SK-N-SH (cell line): ENCODE measurements at regions not wholly inside any gene's neighbourhood (a gene's known extent, or its start where the extent isn't known, plus 50 kb on each side); places are given as distances from the start of the nearest gene placed in this dataset.

Source experiments
- CTCF ChIA-PET: fragments of 300-600, 350-600 bp; formaldehyde crosslinking; extraction: SDS; loops from one replicate; lab custom pipeline; 2021; lab: Yijun Ruan, JAX
- POLR2A ChIA-PET: fragments of 350-600 bp; sonication (Branson Sonifier 250); formaldehyde crosslinking; extraction: SDS; loops from one replicate; lab custom pipeline; 2020; ENCODE audit warnings: antibody characterized with exemption, inconsistent platforms; lab: Yijun Ruan, JAX
- DNase-seq: peaks from one replicate; pipeline ENCODE4 v3.0.0; 2012
- H2AFZ ChIP-seq: fragments of 200-600 bp; sonication (generic); 2 replicates; pipeline ENCODE4 v1.8.1; 2016; ENCODE audit warnings: antibody characterized with exemption, mild to moderate bottlenecking, low read depth
- H3F3A ChIP-seq: fragments of 200-600 bp; sonication (generic); replicated peaks from 2 replicates; pipeline ENCODE3; 2016; ENCODE audit warnings: antibody characterized with exemption, mild to moderate bottlenecking; ENCODE audit not compliant: insufficient read depth
- H3K27ac ChIP-seq, 2 experiments: fragments of 200-500 bp in 1 of 2; fragments of 200-600 bp in 1 of 2; sonication (Bioruptor generic) in 1 of 2; sonication (generic), shearing (Covaris generic) in 1 of 2; 2 replicates each; pipeline versions ENCODE4 v1.5.1 to v1.6.1; 2014 to 2016; ENCODE audit warnings: low read depth in 2 of 2, inconsistent platforms in 1 of 2, low read length in 1 of 2, mild to moderate bottlenecking in 1 of 2, mixed read lengths in 1 of 2
- H3K27me3 ChIP-seq: fragments of 200-600 bp; sonication (generic), shearing (Covaris generic); 2 replicates; pipeline ENCODE4 v1.6.1; 2016; ENCODE audit warnings: mixed run types; ENCODE audit not compliant: insufficient read depth
- H3K36me3 ChIP-seq, 2 experiments: fragments of 200-500 bp in 1 of 2; fragments of 200-600 bp in 1 of 2; sonication (Bioruptor generic) in 1 of 2; sonication (generic) in 1 of 2; replicated peaks in 1 of 2; 2 replicates each; pipeline versions ENCODE3 to v1.5.1; 2014 to 2016; ENCODE audit warnings: low read length in 1 of 2, mild to moderate bottlenecking in 1 of 2; ENCODE audit not compliant: insufficient read depth in 2 of 2, control insufficient read depth in 1 of 2
- H3K4me1 ChIP-seq, 2 experiments: fragments of 200-500 bp in 1 of 2; fragments of 200-600 bp in 1 of 2; sonication (Bioruptor generic) in 1 of 2; sonication (generic), shearing (Covaris generic) in 1 of 2; 2 replicates each; pipeline versions ENCODE4 v1.5.1 to v1.6.1; 2014 to 2016; ENCODE audit warnings: low read depth in 1 of 2, low read length in 1 of 2, mixed run types in 1 of 2; ENCODE audit not compliant: insufficient read depth in 2 of 2, control insufficient read depth in 1 of 2
- H3K4me2 ChIP-seq: fragments of 200-600 bp; sonication (generic), shearing (Covaris generic); 2 replicates; pipeline ENCODE4 v1.6.1; 2017; ENCODE audit warnings: mixed run types
- H3K4me3 ChIP-seq, 2 experiments: fragments of 200-500 bp in 1 of 2; fragments of 200-600 bp in 1 of 2; sonication (Bioruptor generic) in 1 of 2; sonication (generic), shearing (Covaris generic) in 1 of 2; 2 replicates each; pipeline versions ENCODE4 v1.5.1 to v1.8.1; 2014 to 2016; ENCODE audit warnings: low read depth in 2 of 2, inconsistent platforms in 1 of 2, low read length in 1 of 2, mild to moderate bottlenecking in 1 of 2, mixed read lengths in 1 of 2, moderate library complexity in 1 of 2
- H3K79me2 ChIP-seq: fragments of 200-600 bp; sonication (generic); 2 replicates; pipeline ENCODE4 v1.8.1; 2017; ENCODE audit warnings: mild to moderate bottlenecking; ENCODE audit not compliant: insufficient read depth
- H3K9ac ChIP-seq: fragments of 200-600 bp; sonication (generic); 2 replicates; pipeline ENCODE4 v1.6.1; 2017; ENCODE audit warnings: mixed run types
- H3K9me2 ChIP-seq: fragments of 200-600 bp; sonication (generic); 2 replicates; pipeline ENCODE4 v1.6.1; 2017; ENCODE audit warnings: mixed run types
- H3K9me3 ChIP-seq: fragments of 200-600 bp; sonication (generic); 2 replicates; pipeline ENCODE4 v1.6.1; 2017; ENCODE audit warnings: mixed run types, mild to moderate bottlenecking, moderate library complexity
- H4K20me1 ChIP-seq: fragments of 200-600 bp; sonication (generic); 2 replicates; pipeline ENCODE4 v1.6.1; 2017; ENCODE audit warnings: mild to moderate bottlenecking, mixed run types; ENCODE audit not compliant: insufficient read depth
- ELF1 ChIP-seq: IDR thresholded peaks from 2 replicates; pipeline ENCODE4 v1.4.0; 2012
- FOSL2 ChIP-seq: IDR thresholded peaks from 2 replicates; pipeline ENCODE4 v1.4.0; 2012; ENCODE audit warnings: low read depth, mild to moderate bottlenecking, moderate library complexity, borderline replicate concordance
- FOXM1 ChIP-seq: IDR thresholded peaks from 2 replicates; pipeline ENCODE4 v1.4.0; 2012; ENCODE audit warnings: low read depth, mild to moderate bottlenecking
- GATA2 ChIP-seq: sonication (generic); formaldehyde crosslinking; IDR thresholded peaks from 2 replicates; pipeline ENCODE4 v1.5.0; 2020; ENCODE audit warnings: mild to moderate bottlenecking, missing genetic modification reagents
- JUND ChIP-seq: IDR thresholded peaks from 2 replicates; pipeline ENCODE4 v1.4.0; 2012
- MXI1 ChIP-seq: IDR thresholded peaks from 2 replicates; pipeline ENCODE4 v1.6.1; 2012; ENCODE audit warnings: mild to moderate bottlenecking, low read depth, low read length, improper control_type of control experiment
- NRF1 ChIP-seq: IDR thresholded peaks from 2 replicates; pipeline ENCODE4 v1.6.1; 2012; ENCODE audit warnings: low read depth, mild to moderate bottlenecking, low read length
- RAD21 ChIP-seq: IDR thresholded peaks from 2 replicates; pipeline ENCODE4 v1.6.1; 2012; ENCODE audit warnings: mild to moderate bottlenecking, low read length
- RCOR1 ChIP-seq: fragments of 150-350 bp; IDR thresholded peaks from 2 replicates; pipeline ENCODE4 v1.6.1; 2017; ENCODE audit warnings: antibody characterized with exemption, low read length
- SIN3A ChIP-seq: IDR thresholded peaks from 2 replicates; pipeline ENCODE4 v1.6.1; 2012; ENCODE audit warnings: low read depth, mild to moderate bottlenecking, low read length, moderate library complexity, borderline replicate concordance
- TCF12 ChIP-seq: IDR thresholded peaks from 2 replicates; pipeline ENCODE4 v1.4.0; 2012
- TEAD4 ChIP-seq: IDR thresholded peaks from 2 replicates; pipeline ENCODE4 v1.4.0; 2012; ENCODE audit warnings: mild to moderate bottlenecking, borderline replicate concordance; ENCODE audit not compliant: insufficient read depth
- YY1 ChIP-seq: IDR thresholded peaks from 2 replicates; pipeline ENCODE4 v1.4.0; 2012; ENCODE audit warnings: low read depth, mild to moderate bottlenecking
- TF ChIP-seq, protein P1 (sequence below): IDR thresholded peaks from 2 replicates; pipeline ENCODE4 v1.4.0; 2012; ENCODE audit warnings: low read depth
- TF ChIP-seq, protein P2 (sequence below): IDR thresholded peaks from 2 replicates; pipeline ENCODE4; 2012
- TF ChIP-seq, protein P3 (sequence below): fragments of 150-350 bp; IDR thresholded peaks from 2 replicates; pipeline ENCODE4 v1.6.1; 2017; ENCODE audit warnings: antibody characterized with exemption, low read length, low read depth, borderline replicate concordance
- TF ChIP-seq, protein P4 (sequence below): fragments of 150-350 bp; IDR thresholded peaks from 2 replicates; pipeline ENCODE4 v1.6.1; 2016; ENCODE audit warnings: mild to moderate bottlenecking, low read depth, low read length

DNA sequence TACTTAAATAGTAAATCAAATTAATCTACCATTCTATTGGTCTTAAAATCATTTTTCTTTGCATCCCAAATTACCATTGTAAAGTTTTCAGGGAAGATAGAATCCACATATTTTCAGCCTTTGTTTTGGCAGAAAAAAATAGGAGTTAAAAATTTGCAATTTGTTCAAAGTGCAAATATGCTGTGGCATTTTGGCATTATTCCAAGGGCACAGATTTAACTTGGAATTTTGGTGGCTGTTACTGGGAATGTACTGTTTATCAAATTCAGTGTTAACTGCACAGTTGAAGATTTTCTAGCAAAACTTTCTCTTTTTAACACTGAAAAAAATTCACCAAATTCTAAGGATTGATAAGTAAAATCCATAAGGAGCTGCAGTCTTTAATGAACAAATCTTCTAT is 151.0 kb upstream of the HDAC9 start:
- POLR2A ChIA-PET, result no interaction called here
- Histone ChIP-seq H3K27ac (no peak overlapping the region), H3K9me3 (peaks cover 16% of the 10 kb centered on the region), H3K4me1 (no peaks in the 10 kb centered on the region; a peak in 1 of 4 replicates), H3K27me3 (no peaks in the 10 kb centered on the region; the same call in 1 of the 2 replicates), H3K36me3 (peaks cover 0 to 4% of the 10 kb centered on the region in 2 experiments), H3K9ac (no peak overlapping the region), H3K4me2 (no peak overlapping the region), H4K20me1 (no peaks in the 10 kb centered on the region)
- TF ChIP-seq RAD21, result no peak
- TF ChIP-seq TCF12, result no peak
- no peak for TF ChIP-seq YY1
- TF ChIP-seq SIN3A, result no peak
- no peak for TF ChIP-seq ELF1
- no peak for TF ChIP-seq RCOR1
- no peak for TF ChIP-seq JUND
- TF ChIP-seq MXI1, result no peak
- no peak for TF ChIP-seq NRF1
- TF ChIP-seq, protein P1, sequence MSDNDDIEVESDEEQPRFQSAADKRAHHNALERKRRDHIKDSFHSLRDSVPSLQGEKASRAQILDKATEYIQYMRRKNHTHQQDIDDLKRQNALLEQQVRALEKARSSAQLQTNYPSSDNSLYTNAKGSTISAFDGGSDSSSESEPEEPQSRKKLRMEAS, result no peak
- TF ChIP-seq GATA2 (CRISPR knock-in tag), result no peak
- TF ChIP-seq, protein P2, sequence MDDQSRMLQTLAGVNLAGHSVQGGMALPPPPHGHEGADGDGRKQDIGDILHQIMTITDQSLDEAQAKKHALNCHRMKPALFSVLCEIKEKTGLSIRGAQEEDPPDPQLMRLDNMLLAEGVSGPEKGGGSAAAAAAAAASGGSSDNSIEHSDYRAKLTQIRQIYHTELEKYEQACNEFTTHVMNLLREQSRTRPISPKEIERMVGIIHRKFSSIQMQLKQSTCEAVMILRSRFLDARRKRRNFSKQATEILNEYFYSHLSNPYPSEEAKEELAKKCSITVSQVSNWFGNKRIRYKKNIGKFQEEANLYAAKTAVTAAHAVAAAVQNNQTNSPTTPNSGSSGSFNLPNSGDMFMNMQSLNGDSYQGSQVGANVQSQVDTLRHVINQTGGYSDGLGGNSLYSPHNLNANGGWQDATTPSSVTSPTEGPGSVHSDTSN, result no peak
- no peak for TF ChIP-seq TEAD4
- TF ChIP-seq, protein P3, sequence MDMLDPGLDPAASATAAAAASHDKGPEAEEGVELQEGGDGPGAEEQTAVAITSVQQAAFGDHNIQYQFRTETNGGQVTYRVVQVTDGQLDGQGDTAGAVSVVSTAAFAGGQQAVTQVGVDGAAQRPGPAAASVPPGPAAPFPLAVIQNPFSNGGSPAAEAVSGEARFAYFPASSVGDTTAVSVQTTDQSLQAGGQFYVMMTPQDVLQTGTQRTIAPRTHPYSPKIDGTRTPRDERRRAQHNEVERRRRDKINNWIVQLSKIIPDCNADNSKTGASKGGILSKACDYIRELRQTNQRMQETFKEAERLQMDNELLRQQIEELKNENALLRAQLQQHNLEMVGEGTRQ, result no peak
- no peak for TF ChIP-seq FOXM1
- TF ChIP-seq FOSL2, result no peak
- TF ChIP-seq, protein P4, sequence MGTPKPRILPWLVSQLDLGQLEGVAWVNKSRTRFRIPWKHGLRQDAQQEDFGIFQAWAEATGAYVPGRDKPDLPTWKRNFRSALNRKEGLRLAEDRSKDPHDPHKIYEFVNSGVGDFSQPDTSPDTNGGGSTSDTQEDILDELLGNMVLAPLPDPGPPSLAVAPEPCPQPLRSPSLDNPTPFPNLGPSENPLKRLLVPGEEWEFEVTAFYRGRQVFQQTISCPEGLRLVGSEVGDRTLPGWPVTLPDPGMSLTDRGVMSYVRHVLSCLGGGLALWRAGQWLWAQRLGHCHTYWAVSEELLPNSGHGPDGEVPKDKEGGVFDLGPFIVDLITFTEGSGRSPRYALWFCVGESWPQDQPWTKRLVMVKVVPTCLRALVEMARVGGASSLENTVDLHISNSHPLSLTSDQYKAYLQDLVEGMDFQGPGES, result no peak
- TF ChIP-seq, all 33 proteins: peak for 0
- Histone ChIP-seq H3F3A (no peaks in the 10 kb centered on the region), H3K79me2 (no peaks in the 10 kb centered on the region), H3K9me2 (no peaks in the 10 kb centered on the region), H3K4me3 (no peak overlapping the region), H2AFZ (no peak overlapping the region)
- DNase-seq, result no peak
- CTCF ChIA-PET, result interaction anchor here (0.8 to 14.8 kb wide), 23 partner anchors 8 to 697 kb away, joined by 3 to 495 read pairs (median 5); no protein-coding TSS in a partner anchor
